ENCODE measurements at regions not wholly inside any gene's neighbourhood (a gene's known extent, or its start where the extent isn't known, plus 50 kb on each side); places are given as distances from the start of the nearest gene placed in this dataset.

GRCh38 chr12:75943730-75944096, 87.9 kb downstream of the PHLDA1 start (continued):
- TF ChIP-seq, protein P1, sequence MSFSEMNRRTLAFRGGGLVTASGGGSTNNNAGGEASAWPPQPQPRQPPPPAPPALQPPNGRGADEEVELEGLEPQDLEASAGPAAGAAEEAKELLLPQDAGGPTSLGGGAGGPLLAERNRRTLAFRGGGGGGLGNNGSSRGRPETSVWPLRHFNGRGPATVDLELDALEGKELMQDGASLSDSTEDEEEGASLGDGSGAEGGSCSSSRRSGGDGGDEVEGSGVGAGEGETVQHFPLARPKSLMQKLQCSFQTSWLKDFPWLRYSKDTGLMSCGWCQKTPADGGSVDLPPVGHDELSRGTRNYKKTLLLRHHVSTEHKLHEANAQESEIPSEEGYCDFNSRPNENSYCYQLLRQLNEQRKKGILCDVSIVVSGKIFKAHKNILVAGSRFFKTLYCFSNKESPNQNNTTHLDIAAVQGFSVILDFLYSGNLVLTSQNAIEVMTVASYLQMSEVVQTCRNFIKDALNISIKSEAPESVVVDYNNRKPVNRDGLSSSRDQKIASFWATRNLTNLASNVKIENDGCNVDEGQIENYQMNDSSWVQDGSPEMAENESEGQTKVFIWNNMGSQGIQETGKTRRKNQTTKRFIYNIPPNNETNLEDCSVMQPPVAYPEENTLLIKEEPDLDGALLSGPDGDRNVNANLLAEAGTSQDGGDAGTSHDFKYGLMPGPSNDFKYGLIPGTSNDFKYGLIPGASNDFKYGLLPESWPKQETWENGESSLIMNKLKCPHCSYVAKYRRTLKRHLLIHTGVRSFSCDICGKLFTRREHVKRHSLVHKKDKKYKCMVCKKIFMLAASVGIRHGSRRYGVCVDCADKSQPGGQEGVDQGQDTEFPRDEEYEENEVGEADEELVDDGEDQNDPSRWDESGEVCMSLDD (CRISPR knock-in tag; IDR thresholded peaks at IDR 0.05; ENCODE audit: borderline replicate concordance) = 0 out of 2 replicates have a peak, but pooled peaks have one; percentile 4
- TF ChIP-seq, protein P2, sequence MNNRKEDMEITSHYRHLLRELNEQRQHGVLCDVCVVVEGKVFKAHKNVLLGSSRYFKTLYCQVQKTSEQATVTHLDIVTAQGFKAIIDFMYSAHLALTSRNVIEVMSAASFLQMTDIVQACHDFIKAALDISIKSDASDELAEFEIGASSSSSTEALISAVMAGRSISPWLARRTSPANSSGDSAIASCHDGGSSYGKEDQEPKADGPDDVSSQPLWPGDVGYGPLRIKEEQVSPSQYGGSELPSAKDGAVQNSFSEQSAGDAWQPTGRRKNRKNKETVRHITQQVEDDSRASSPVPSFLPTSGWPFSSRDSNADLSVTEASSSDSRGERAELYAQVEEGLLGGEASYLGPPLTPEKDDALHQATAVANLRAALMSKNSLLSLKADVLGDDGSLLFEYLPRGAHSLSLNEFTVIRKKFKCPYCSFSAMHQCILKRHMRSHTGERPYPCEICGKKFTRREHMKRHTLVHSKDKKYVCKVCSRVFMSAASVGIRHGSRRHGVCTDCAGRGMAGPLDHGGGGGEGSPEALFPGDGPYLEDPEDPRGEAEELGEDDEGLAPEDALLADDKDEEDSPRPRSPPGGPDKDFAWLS (CRISPR knock-in tag; IDR thresholded peaks at IDR 0.05; ENCODE audit: borderline replicate concordance) = no peak
- TF ChIP-seq HIC2 (CRISPR knock-in tag; IDR thresholded peaks at IDR 0.05; ENCODE audit: low read depth) (no peak), HDAC2 (CRISPR knock-in tag; IDR thresholded peaks at IDR 0.05) (peak; percentile 7; the same call in 1 of the 2 replicates), ZNF570 (CRISPR knock-in tag; IDR thresholded peaks at IDR 0.05; ENCODE audit: borderline replicate concordance) (no peak), SAP130 (CRISPR knock-in tag; IDR thresholded peaks at IDR 0.05; ENCODE audit: low read depth) (peak; percentile 0; the same call in 1 of the 2 replicates), ZNF431 (CRISPR knock-in tag; IDR thresholded peaks at IDR 0.05; ENCODE audit: borderline replicate concordance, low read depth) (no peak)
- TF ChIP-seq, protein P3, sequence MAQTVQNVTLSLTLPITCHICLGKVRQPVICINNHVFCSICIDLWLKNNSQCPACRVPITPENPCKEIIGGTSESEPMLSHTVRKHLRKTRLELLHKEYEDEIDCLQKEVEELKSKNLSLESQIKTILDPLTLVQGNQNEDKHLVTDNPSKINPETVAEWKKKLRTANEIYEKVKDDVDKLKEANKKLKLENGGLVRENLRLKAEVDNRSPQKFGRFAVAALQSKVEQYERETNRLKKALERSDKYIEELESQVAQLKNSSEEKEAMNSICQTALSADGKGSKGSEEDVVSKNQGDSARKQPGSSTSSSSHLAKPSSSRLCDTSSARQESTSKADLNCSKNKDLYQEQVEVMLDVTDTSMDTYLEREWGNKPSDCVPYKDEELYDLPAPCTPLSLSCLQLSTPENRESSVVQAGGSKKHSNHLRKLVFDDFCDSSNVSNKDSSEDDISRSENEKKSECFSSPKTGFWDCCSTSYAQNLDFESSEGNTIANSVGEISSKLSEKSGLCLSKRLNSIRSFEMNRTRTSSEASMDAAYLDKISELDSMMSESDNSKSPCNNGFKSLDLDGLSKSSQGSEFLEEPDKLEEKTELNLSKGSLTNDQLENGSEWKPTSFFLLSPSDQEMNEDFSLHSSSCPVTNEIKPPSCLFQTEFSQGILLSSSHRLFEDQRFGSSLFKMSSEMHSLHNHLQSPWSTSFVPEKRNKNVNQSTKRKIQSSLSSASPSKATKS (CRISPR knock-in tag; IDR thresholded peaks at IDR 0.05) = no peak
- TF ChIP-seq, protein P4, sequence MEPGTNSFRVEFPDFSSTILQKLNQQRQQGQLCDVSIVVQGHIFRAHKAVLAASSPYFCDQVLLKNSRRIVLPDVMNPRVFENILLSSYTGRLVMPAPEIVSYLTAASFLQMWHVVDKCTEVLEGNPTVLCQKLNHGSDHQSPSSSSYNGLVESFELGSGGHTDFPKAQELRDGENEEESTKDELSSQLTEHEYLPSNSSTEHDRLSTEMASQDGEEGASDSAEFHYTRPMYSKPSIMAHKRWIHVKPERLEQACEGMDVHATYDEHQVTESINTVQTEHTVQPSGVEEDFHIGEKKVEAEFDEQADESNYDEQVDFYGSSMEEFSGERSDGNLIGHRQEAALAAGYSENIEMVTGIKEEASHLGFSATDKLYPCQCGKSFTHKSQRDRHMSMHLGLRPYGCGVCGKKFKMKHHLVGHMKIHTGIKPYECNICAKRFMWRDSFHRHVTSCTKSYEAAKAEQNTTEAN (CRISPR knock-in tag; conservative IDR thresholded peaks at IDR 0.05) = no peak
- TF ChIP-seq, protein P5, sequence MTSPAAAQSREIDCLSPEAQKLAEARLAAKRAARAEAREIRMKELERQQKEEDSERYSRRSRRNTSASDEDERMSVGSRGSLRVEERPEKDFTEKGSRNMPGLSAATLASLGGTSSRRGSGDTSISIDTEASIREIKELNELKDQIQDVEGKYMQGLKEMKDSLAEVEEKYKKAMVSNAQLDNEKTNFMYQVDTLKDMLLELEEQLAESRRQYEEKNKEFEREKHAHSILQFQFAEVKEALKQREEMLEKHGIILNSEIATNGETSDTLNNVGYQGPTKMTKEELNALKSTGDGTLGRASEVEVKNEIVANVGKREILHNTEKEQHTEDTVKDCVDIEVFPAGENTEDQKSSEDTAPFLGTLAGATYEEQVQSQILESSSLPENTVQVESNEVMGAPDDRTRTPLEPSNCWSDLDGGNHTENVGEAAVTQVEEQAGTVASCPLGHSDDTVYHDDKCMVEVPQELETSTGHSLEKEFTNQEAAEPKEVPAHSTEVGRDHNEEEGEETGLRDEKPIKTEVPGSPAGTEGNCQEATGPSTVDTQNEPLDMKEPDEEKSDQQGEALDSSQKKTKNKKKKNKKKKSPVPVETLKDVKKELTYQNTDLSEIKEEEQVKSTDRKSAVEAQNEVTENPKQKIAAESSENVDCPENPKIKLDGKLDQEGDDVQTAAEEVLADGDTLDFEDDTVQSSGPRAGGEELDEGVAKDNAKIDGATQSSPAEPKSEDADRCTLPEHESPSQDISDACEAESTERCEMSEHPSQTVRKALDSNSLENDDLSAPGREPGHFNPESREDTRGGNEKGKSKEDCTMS (CRISPR knock-in tag; conservative IDR thresholded peaks at IDR 0.05) = no peak
- TF ChIP-seq, protein P6, sequence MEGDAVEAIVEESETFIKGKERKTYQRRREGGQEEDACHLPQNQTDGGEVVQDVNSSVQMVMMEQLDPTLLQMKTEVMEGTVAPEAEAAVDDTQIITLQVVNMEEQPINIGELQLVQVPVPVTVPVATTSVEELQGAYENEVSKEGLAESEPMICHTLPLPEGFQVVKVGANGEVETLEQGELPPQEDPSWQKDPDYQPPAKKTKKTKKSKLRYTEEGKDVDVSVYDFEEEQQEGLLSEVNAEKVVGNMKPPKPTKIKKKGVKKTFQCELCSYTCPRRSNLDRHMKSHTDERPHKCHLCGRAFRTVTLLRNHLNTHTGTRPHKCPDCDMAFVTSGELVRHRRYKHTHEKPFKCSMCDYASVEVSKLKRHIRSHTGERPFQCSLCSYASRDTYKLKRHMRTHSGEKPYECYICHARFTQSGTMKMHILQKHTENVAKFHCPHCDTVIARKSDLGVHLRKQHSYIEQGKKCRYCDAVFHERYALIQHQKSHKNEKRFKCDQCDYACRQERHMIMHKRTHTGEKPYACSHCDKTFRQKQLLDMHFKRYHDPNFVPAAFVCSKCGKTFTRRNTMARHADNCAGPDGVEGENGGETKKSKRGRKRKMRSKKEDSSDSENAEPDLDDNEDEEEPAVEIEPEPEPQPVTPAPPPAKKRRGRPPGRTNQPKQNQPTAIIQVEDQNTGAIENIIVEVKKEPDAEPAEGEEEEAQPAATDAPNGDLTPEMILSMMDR (CRISPR knock-in tag; IDR thresholded peaks at IDR 0.05) = peak; percentile 14; the same call in 1 of the 2 replicates
